Inflammatory macrophage treated with lipopolysaccharide for 1 hour (primary cell): ENCODE measurements at regions not wholly inside any gene's neighbourhood (a gene's known extent, or its start where the extent isn't known, plus 50 kb on each side); places are given as distances from the start of the nearest gene placed in this dataset.
"Not testable (repeated sequence)": the region's sequence is repeated elsewhere in the genome, so short reads cannot be mapped to it uniquely, and the experiment has no call there.

Experiments
- DNase-seq, 2 donors: peaks; one replicate each; pipeline ENCODE4 v3.0.0-alpha.2; 2020 to 2022

DNA sequence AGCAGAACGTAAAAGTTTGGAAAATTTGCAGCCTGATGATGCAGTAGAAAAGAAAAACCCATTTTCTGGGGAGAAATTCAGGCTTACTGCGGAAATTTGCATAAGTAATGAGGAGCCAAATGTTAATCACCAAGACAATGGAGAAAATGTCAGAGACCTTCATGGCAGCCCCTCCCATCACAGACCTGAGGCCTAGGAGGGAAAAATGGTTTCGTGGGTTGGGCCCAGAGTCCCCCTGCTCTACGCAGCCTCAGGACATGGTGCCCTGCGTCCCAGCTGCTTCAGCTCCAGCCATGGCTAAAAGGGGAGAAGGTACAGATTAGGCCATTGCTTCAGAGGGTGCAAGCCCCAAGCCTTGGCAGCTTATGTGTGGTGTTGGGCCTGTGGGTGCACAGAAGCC is 255.1 kb upstream of the DIPK2B start:
- DNase-seq, result not testable (repeated sequence)

DNA sequence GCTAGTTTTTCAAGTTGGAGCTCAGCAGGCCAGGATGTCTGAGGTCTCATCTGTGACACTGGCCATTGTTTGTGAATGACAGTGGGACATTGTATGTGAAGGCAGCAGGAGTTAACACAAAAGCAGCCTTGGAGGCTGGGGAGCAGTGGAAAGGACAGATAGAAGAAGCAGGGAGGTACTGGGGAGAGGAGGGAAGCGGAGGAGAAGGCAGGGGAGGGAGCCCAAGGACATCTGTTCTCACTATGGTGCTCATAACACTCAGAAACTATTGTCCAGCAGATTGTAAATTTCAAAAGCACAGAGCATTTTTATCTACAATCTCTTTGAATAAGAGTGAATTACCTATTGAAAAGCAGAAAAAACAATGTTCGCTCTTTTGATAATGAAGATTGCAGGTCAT is 253.6 kb upstream of the DIPK2B start:
- DNase-seq, result no peak

DNA sequence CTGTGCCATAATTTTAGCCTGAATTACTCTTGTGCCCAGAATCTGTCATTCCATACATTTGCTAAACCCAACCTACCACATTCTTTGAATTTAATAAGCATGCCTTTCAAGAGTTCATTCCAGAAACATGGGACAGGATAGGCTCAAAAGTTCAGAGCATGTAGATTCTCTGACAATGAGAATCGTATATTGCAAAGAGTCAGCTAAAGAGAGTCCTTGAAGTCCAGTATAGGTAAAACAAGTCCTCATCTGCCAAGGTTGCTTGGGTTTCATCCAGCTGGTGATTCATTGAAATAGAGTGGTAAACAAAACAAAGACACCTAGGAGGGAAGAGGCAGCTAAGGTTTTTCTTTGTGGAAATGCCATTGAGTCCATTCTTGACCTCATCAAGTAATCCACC is 249.3 kb upstream of the DIPK2B start:
- no peak for DNase-seq

DNA sequence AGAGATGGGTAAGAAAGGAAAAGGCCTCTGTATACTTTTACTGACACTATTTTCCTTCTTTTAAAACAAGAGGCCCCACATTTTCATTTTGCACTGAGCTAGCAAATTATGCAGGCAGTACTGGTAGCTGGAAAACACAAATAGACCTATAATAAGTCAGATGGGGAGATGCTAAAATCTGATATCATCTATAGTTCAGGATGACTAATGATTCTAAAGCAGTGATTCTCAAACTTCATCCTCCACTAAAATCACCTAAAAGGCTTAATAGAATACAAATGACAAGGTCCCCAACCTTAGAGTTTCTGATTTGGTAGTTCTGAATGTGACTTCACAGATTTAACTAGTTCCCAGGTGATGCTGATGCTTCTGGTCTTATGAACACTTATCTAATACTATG is 247.3 kb upstream of the DIPK2B start:
- no peak for DNase-seq

DNA sequence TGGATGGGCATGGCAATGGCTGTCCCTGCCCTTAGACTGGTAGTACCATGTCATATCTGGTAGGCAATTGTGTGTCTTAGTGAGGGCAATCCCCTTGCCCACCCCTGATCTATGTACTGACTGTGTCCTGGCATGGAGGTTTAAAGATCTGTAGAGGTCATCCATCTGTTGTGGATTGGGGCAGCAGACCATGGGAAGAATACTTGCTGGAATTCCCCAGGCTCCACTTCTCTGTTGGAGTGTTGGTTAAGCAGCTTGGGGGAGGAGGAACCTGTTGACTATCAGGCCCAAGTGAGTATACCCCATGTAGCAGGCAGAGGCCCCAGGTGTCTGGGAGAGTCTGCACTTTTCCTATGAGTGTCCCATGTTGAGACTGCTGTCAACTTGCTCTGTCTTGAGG is 246.7 kb upstream of the DIPK2B start:
- DNase-seq, result peak; percentile 10 to 49

DNA sequence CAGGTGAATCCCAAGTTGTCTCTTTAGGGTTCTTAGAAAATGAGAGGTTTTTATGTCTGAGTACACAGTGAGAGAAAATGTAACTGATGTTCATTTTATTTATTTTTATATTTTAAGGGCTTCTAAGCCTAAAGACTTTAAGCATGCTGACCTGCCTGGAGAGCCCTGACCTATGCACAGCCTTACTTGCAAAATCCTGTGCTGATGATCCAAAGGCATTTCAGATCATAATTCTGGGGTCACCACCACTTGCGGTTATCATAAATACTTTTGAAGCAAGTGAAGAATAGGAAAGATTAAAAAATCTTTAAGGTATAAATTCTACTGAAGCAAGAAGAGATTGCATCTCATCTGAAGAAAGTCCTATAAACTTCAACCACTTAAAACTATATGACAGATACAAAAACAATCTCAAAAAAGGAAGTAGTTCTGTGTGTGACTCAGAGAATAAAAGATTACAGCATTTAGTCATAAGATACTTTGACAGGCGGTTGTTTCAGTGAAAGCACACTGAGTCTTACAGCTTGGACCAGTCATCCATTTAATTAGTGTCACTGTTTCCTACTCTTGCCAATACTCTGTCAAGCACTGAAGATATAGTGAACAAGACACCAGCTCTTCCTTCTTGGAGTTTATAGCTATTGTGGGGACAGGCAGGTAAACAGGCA is 245.2 kb upstream of the DIPK2B start:
- peak; percentile 59 to 83 for DNase-seq

DNA sequence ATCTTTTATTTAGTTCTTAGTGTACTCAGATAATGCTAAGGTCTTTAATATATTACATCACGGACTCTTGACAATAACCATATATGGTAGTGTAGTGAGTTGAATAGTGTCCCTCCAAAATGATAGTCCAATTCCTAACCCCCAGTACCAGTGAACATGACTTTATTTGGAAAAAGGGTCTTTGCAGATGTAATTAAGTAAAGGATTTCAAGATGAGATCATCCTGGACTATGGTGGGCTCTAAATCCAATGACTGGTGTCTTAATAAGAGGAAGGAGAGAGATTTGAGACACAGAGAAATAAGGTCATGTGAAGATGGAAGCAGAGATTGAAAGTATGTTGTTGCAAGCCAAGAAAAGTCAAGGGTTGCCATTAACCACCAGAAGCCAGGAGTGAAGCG is 236.5 kb upstream of the DIPK2B start:
- no peak for DNase-seq

DNA sequence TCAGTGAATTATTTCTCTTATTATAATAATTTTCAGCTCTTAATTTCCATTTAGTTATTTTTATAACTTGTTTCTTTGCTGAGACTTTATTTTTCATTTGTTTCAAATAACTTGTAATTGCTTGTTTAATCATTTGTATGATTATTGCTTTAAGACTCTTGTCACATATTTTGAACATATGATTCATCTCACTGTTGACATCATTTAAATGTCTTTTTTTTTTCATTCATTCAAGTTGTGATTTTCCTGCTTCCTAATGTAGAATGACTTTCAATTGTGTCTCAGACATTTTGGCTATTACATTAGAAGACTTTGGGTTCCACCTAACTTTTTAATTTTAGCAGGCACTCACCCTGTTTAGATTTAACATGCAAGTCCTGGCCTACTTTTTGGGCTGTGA is 234.8 kb upstream of the DIPK2B start:
- DNase-seq, result no peak

DNA sequence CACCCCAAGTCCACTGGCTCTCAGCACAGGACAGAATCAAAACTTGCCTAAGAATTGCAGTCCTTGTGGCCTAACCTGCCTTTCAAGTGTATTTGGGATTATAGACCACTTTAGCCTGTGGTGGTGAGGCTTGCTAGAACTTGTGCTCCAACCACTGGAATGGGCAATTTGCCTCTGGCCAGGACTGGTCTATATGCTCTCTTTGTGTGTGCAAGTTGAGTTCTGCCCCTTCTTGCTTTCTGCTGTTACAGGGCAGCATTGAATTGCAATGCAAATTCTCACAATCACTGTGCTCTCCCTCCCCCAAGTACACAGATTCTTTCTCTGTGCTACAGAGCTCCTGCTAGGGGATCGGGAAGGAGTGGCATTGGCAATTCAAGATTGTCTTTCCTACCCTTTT is 233.6 kb upstream of the DIPK2B start:
- no peak for DNase-seq

DNA sequence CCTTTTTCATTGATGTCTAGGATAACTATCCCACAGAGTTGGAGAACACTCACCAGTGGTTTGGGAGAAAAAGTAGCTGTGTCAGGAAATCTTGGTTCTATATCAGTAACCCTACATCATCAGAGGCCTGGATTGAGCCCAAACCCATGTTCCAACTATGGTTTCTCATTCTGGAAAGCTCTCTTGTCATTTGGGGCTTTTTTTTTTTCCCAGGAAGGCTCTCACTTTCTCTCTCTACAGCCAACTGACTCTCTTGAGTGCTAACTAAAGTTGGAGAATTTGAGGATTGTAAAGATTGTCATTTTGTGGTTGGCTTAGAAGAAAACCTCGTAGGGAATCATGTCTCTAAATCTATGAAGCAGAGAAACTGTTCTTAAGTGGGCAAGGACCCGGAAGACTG is 228.2 kb upstream of the DIPK2B start:
- DNase-seq, result no peak

DNA sequence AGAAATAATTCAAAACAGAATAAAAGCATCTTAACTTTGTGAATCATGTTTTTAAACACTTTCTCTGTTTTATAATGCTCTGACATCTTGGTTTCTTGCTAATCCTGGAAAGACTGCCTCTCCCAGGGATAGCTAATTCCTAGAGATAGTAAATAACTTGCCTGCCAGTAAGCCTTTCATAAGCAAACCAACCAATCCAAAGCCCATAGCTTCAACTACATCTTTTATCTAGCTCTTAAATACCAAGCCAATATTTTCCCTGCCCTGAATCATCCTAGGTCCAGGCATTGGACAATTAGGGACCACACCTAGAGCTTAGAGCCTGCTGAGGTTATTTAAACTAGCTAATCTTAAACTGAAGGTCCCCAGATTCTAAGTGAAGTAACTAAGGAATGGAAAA is 223.7 kb upstream of the DIPK2B start:
- no peak for DNase-seq

DNA sequence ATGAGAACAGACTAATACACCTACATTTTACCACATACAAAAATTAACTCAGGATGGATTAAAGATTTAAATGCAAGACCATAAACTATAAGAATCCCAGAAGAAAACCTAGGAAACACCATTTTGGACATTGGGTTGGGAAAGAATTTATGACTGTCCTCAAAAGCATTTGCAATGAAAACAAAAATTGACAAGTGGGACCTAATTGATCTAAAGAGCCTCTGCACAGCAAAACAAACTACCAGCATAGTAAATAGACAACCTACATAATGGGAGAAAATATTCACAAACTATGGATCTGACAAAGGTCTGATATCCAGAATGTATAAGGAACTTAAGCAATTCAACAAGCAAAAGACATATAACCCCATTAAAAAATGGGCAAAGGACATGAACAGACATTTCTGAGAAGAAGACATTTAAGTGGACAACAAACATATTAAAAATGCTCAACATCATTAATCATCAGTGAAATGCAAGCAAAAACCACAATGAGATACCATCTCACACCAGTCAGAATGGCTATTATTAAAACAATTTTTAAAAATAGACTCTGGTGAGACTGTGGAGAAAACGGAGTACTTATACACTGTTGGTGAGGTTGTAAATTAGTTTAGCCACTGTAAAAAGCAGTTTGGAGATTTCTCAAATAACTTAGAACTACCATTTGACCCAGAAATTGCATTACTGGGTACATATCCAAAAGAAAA is 221.7 kb upstream of the DIPK2B start:
- DNase-seq, result no peak

DNA sequence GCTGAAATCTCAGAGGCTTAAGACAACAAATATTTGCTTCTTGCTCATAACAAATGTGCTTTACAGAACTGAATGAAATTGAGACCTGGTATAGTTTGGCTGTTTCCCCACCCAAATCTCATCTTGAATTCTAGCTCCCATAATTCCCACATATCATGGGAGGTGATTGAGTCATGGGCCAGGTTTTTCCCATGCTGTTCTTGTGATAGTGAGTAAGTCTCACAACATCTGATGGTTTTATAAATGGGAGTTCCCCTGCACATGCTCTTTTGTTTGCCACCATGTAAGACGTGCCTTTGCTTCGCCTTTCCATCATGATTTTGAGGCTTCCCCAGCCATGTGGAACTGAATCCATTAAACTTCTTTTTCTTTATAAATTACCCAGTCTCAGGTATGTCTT is 221.1 kb upstream of the DIPK2B start:
- no peak for DNase-seq

DNA sequence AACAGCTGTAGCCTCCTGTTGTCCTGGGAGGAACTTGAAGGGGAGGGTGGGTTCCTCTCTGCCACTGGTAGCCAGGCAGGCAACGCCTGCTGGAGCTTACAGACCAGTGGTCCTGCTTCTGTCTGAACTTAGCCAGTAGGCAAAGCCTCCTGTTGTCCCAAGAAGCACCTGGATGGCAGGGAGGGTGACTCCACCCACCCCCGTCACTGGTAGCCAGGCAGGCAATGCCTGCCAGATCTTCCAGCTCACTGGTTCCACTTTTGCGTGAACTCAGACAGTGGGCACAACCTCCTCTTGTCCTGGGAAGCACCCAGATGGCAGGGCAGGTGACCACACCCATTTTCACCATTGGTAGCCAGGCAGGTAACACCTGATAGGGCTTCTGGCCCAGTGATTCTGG is 203.5 kb upstream of the DIPK2B start:
- DNase-seq, result no peak

DNA sequence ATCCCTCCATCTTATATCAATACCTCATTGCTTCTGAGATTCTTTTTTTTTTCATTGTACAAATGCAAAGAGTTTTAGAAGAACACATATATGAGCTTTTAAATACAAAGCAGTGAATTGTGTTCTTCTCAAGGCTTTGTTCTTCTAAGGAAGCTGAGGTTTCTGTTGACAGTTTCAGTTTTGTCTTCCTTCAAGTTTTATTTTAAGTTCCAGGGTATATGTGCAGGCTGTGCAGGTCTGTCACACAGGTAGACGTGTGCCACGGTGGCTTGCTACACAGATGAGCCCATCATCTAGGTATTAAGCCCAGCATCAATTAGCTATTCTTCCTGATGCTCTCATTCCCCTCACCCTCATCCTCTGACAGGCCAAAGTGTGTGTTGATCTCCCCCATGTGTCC is 201.2 kb upstream of the DIPK2B start:
- DNase-seq, result no peak

DNA sequence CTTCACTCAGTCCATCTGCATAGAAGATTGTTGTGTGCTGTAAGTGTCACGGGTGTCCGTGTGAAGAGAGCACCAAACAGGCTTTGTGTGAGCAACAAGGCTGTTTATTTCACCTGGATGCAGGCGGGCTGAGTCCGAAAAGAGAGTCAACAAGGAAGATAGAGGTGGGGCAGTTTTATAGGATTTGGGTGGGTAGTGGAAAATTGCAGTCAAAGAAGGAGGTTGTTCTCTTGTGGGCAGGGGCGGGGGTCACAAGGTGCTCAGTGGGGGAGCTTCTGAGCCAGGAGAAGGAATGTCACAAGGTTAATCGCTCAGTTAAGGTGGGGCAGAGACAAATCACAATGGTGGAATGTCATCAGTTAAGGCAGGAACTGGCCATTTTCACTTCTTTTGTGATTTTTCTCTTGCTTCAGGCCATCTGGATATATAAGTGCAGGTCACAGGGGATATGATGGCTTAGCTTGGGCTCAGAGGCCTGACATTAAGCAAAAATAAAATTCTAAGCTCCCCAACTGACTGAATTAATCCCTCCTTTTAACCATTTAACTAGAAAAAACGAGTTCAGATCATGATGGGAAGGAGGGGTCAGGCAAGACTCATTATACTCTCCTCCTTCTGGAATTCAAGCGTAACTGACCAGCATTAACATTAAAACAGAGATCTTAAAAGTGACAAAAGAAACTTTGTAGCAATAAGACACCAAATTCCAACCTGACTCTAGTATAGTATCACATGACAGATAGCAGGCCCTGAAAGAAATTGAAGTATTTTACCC is 200.5 kb upstream of the DIPK2B start:
- DNase-seq, result not testable (repeated sequence)

DNA sequence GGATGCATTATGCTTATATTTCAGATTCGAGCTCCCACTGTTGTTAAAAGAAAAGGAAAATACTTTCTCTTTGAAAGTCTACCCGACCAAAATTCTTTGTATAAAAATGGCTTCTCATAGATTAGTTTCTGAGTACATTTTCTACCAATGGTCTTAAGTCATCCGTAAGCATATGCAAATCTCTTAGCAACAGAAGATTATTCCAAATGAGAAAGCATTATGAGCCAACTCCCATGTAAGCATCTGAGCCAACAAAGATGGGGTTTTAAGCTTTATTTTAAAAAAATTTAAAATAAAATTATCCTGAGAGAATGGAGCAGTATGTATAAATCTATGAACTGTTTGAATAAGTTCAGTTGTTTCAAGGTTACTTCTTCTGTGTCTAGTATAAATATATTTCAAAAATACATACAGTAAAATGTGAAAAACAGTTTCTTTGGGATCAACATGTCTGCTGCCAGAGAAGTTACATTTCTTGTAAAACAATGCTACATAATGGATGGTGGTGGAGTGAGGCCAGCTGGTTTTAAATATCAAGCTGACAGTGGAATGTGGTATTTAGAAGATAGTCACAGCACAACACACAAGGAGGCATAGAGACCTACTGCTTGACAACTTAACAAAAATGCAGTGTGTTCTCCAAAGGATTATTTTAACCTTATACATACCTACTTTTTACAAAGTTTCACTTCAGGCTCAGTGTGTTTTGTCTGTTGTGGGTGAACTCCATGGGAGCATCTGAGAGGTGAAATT is 199.5 kb upstream of the DIPK2B start:
- DNase-seq, result no peak

DNA sequence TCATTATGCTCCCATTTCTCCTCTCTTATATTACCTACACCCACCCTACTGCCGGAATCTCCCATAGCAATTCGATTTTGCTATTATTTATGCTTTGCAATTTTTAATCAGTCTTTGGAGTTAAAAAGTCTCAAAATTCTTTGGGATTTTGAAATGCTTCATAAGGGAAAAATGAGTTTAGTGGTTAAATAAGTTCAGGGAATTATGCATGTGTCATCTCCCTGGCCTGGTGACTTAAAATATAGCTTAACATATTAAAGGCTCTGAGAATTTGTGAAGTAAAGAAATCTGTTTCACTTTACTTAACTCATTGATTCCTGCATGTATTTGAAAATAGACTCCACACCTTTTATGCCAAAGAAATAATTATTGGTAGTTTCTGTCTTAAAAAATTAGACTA is 185.1 kb upstream of the DIPK2B start:
- DNase-seq, result no peak

DNA sequence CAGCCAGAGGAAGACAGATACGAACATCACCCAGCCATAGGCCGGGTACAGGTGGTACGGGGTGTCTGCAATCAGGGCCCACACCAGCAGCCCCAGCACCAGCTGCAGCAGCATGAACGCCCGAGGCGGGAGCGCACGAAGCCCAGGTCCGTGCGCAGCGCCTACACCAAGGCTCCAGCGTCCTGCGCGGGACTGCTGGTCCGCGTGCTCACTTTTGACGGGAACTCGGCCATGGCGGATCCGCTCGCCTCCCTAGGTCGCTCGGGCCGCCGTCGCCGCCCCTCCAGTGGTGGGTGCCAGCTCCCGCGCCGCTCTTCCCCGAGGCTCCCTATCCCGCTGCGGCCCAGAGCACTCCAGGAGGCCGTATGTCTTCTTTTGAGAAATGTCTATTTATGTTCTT is 181.2 kb upstream of the DIPK2B start:
- DNase-seq, result no peak

DNA sequence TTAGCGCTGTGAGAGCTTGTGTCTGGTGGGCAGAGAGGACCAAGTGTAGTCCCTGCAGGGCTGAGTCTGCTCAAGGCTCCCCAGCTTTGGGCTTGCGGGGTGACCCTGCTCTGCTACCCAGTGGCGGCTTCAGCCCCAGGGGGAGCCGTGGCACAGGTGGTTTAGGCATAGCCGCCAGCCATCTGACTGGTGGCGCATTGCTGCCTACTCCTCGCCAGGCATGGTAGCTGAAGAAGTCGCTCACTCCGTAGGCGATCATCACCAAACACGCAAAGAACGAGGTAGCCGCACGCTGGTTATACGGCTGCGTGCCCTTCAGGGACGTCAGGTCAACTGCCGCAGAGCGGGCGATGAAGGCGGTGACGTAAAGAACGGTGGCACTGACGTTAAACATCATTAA is 180.7 kb upstream of the DIPK2B start:
- no peak for DNase-seq

DNA sequence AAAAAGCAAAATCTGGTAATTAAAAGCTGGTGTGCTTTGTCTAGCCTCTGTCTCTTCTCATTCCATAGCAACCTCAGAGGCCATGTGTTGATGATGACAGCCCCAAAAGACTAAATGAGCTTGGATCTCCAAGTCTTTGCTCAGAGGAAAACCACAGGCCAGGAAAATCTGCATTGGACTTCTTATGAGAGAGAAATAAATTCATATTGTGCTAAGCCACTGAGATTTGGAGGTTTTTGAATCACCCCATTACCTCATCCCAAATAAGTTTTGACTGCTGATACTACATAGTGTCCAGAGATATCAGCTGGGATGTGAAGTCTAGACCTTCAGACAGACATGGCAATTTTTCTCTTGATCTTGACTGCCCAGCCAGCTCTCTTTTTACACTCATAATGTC is 178.6 kb upstream of the DIPK2B start:
- DNase-seq, result no peak

DNA sequence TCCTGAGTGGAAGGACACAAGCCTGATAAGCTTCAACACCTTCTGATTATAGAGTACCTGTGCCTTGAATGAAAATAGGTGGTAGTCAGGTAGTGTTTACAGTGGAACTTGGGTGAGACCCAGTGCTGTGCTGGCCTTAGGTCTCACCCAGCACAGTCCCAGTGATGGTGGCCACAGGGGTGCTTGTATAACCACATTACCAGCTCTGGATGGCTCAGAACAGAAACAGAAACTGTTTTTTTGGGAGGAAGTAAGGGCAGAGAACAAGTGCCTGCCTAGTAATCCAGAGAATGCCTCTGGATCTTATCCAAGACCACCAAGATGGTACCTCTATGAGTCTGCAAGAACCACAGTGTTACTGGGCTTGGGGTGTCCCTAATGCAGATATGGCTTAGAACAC is 171.5 kb upstream of the DIPK2B start:
- no peak for DNase-seq

DNA sequence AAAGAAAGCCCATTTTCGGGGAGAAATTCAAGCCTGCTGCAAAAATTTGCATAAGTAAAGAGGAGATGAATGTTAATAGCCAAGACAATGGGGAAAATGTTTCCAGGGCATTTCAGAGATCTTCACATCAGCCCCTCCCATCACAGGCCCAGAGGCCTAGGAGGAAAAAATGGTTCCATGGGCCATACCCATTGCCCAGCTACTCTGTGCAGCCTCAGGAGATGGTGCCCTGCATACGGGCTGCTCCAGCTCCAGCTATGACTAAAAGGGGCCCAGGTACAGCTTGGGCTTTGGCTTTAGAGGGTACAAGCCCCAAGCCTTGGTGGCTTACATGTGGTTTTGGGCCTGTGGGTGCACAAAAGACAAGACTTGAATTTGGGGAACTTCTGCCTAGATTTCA is 168.0 kb upstream of the DIPK2B start:
- DNase-seq, result no peak

DNA sequence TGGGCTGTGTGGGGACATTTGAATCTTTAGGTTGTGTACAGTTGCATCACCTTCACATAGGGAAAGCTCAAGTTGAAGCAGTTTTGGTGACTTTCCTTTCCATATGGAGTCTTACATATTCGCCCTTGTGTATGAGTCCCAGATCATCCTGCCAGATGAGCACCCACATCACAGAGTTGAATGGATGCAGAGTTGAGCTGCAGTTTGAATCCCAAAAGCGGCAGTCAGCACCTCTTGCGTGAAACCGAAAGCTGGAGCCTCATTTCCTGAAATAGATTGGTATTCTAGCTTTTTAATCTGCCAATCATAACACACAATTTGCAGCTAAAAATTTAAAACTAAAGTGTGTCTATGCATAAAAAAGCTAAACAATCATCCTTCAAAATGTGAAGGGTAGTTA is 162.9 kb upstream of the DIPK2B start:
- no peak for DNase-seq
